HG03159 (cell line): ENCODE measurements at regions not wholly inside any gene's neighbourhood (a gene's known extent, or its start where the extent isn't known, plus 50 kb on each side); places are given as distances from the start of the nearest gene placed in this dataset.
A peak's percentile ranks its signal among the peaks of the same experiment; 100 is the strongest.

Experiments
- ATAC-seq: cut with Tn5 transposase; IDR thresholded peaks from one replicate; pipeline ENCODE4 v1.9.1; 2021; ENCODE audit warnings: mild to moderate bottlenecking, moderate library complexity; ENCODE audit not compliant: unreplicated experiment

DNA sequence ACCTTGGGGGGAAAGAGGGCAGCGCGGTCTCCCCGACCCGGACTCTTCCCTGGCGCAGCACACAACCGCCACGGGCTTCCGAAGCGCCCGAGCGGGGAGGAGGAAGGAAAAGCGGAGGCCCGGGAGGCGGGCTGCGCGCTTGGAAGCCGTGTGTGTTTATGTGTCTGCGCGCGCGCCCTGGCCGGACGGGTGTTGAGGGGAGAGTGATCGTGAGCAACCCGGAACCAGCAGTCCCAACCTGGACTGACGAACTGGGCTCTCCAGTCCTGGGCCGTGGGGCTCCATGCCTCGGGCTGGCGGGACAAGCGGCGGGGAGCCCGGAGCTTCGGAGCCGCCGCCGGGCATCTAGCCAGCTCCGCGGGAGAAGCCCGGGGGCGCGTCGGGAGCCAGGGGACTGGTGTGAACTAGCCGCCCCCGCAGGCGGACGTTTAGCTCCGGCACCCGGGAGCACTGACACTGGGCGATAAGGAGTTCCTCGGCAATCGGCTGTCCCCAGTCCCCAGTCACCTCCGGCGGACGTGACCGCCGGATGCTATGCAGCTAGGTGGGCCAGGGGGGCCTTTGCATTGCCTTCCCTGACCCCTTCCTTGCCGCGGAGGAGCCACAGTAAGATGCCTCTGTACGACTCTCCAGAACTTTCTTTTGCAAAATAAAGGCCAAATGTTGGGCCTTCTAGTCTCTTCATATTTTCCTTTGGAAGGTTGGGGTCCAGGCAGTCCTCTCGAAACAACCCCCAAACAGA, 74.8 kb upstream of the BCOR start:
- no peak for ATAC-seq

DNA sequence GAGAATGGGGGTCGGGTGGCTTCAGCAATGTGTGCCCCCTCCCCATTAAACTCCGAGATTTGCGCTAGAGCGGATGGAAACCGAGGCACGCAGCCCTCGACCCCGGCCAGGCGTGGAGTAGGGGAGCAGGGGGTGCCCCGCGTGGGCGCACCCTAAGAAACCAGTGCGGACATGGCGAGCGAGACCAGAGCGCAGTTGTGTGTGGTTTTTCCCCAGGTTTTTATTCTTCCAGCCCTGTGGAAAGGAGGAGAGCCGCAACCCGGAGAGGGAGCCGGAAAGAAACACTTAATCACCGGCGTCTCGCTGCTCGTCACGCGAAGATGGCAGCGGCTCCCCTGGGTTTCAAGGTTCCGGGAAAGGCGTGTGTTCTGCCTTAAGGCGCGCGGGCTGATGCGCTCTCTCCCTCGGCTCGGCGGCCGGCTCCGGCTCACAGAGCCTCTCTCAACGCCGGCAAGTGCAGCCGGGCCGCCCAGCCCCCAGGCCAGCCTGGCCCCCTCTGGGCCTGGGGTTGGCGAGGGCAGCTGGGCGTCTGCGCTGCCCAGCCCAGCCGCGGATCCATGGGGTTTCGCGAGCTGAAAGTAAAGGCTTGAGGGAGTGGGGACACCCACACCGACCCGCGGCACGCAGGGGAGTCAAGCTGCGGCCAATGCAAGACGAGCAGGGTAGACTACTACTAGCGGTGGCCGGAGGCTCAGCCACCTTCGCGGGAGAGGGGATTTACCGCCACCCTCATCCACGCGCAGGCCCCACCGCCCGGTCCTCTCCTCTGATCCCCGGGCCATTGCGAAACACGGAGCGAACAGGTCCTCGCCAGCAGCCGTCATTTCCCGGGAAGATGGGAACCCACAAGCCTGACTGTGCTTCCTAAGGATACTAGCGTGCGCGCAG, 74.0 kb upstream of the BCOR start:
- ATAC-seq = no peak

DNA sequence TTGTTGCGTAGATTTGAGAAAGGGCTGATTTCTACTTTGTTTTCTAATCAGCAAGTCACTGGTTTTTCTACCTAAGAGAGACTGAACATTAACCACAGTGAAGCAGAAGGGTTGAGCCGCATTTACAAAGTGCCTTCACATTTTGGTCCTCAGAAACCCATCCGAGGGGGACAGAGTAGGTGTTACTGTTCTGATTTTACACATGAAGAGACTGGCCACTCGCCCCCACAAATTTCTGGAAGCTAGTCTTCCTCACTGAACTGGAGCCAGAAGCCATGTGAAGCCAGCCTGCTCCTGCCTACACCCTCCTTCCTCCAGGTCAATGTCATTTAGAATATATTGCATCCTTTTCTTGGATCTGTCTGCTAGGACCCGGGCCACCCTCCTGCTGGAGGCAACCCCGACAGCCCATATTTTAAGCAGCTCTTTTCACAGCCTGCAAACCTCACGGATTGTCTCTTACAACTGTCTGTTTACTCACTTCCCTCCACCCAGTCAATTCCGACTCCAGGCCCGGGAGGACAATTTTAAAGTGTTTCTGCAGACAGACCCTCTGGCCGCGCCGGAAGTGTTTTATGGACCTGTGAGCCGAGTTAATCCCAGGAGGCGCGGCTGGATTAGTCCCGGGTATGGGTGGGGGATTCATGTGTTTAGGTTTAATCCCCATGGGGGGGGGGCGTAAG, 73.2 kb upstream of the BCOR start:
- ATAC-seq = no peak

DNA sequence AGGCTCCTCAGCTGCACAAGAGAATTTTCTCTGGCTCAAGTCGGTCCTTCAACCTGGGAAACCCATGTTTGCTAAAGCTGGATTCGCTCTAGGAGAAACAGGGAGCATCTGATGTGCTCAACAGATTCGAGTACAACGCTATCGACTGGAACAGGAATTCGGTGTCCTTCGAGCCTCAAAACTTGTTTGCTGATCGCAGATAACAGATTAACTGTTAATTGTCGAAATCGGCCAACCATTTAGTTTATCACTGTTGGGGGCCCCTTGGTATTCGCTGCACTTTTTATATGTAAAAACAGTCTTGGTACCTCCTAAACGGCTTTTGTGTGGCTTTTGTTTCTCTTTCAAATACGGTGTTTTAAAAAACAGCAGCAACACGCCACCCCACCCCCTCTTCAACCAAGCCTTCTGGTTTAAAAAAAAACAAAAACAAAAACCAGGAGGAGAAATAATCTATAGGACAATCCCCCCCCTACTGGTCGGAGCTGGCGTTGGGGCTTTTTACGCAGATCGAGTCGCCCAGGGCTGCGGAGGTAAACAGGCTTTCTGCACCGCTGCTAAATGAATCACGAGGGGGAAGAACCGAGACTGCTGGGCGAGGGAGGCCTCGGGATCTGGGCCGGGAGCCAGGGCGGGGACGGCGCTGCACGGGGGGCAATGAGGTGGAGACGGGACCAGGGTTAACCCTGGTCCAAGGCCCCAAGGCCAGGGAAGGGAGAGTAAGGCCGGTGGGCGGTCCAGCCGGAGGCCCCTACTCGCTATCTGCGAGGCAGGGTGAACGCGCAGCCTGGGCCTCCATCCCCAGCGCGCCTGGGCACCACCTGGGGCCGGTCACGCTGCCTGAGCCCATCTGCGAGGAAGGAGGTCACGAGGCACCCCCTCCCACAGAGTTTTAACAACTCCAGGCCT, 71.7 kb upstream of the BCOR start:
- ATAC-seq = peak; percentile 43

DNA sequence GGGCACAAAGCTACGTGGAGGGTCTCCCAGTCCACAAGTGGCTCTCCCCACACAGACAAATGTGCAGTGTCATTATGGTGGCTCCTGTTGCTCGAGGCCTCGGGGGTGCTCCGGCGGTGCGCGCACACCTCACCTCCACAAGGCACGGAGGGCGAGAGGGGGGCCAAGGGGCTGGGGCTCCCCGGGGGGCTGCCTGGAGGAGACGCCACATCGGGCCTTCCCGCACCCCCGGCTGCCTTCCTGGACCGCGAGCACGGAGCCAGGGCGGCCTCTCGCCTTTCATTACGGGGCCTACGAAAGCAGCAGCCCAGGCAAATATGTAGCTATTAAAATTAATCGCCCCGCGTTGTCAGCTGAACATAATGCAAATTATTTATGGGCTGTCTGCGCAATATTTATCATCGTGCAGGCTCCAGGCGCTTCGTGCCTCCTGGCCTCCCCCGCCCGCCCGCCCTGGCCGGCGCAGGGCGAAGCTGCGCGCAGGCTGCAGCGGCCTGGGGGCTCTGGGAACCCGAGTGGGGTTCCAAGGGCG, 70.8 kb upstream of the BCOR start:
- no peak for ATAC-seq

DNA sequence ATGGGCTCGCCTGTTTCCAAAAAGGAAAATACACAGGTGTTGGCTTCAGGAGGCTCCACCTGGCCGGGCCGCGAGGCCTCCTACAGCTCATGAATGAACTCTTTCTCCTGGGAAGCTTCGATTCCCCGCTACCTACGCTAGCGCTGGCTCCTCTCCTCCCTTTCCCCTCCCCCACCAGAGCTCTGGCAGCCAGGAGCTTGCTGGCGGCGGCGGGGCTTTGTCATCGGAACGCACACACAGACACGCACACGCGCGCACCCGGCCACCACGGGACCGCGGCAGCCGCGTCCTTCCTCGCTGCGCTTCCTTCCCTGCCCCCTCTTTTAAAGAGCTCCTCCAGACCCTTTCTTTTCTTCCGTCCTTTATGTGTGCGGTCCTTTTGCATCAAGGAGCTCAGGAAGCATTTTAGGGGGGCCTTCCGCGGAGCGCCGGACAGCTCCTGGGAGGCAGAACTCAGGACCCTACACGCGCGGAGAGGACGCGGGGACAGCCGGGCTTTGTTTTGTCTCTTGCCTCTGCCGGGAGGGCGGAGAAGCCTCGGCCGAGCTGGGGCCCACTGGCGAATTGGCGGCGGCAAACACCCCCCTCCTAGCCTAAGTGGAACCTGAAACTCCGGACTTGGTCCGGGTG, 70.2 kb upstream of the BCOR start:
- no peak for ATAC-seq

DNA sequence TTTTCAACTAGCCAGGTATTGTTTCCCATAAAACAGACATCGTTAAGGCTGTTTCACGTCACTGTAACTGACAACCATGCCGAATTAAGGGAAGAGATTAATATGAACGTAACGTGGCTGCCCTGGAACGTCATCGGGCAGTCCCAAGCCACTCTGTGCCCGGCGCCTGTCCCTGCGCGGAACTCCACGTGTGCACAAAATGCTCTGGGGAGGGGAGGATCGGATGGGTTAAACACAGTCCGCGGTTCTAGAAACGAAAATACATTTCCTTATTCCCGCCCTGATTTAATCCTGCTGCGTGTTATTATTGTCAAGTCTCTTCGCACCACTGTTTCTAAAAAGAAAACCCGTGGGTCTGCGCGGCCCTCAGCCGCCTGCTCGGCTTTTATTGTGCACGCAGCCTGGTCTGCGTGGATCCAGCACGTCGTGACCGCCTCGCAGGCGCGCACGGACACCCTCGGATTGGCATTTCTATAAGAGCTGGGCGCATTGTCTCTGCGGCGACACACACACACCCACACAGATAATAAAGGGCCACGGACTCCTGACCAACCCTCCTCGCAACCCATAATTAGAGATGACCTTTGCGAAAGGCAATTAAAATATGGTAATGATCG, 69.6 kb upstream of the BCOR start:
- ATAC-seq = no peak

DNA sequence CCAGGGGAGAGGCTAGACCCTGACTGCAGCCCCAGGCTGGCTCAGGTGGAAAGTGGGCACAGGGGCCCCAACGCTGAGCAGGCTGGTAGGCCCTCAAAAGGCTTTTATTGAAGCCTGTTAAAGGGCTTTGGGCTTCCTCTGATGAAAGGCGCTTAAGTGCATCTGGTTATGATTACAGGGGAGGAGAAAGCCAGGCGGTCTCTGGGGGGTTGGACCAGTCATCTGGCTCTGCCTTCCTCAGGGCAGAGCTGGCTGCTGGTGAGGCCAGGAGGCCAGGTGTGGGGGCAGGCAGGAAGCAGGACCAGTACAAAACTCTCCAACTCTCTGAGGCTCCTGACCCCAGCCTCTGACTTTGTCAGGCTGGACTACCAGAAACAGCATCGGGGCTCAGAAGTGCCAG, 68.8 kb upstream of the BCOR start:
- no peak for ATAC-seq

DNA sequence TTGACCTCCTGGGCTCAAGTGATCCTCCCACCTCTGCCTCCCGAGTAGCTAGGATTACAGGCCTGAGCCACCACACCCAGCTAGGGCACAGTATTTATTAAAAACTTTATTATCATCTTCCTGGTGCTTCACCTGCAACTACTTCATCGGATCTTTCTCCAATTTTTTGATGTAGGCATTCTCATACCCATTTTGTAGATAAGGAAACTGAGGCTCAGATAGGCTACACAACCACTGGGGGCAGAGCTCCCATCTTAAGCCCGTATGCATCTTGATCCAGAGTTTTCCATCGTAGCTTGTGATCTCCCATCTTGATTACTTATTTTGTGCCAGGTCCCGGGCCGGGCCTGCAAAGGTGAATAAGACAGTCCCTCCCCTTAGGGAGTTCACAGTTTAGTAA, 68.1 kb upstream of the BCOR start:
- no peak for ATAC-seq

DNA sequence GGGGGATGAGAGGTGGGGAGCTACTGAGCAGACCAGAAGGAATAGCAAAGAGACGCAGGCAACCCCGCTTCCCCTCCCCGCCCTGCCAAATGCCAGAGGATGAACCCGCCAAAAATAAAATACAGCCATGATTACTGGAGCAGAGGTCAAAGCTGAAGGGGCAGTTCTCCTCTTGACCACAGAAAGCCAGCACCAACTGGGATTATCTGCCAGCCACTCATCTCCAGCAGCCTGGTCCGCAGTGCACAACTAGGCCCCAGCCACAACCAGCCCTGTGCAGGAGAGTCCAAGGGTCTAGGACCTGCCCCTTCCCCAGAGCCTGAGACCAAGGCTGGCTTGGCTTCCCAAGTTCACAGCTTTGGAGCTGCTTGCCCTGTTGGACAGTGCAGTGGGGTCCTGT, 67.4 kb upstream of the BCOR start:
- no peak for ATAC-seq

DNA sequence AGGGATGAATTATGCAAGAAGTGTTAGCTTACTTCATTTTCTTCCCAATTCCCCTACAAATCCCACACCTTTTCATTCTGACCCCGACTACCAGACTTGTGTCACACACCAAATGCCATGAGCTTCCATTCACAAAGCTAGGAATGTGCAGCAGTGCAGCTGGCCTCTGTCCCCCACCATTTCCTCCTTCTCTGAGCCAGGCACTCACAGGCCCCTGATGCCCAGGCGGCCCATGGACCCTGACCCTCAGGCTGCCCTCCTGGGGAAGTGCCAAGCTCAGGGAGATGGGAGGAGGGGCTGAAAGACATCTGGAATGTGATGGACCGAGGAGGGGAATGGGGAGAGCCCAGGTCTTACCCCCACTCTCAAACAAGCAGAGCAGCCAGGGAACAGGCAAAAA, 67.0 kb upstream of the BCOR start:
- no peak for ATAC-seq

DNA sequence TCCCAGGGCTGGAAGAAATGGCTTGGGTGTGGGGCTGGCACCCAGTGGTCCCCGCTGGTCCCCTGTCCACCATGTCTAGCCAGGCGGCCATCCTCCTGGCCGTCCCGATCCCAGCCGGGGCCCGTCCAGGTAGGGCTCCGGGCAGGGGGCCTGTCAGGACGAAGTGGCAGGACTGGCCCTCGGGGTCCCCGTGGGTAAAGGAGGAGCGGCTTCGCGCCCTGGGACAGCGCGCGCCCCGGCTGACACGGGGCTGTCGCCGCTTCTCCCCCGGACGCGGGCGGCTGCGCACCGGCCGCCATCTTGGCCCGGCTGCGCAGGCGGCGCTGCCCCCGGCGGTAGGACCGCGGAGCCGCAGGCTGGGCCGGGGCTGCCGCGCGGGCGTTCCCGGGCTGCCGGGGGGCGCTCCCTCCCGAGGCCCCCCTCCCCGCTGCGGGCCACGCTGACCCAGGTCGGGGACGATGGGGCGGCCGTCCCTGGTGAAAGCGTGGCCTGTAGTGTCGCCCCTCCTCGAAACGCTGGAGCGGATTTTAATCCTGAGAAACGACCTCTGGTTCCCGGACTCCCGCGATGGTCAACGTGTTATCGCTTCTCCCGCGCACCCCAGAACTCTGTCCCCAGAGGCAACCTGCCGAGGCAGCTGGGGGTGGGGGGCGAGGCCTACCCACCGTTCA, 60.4 kb upstream of the BCOR start:
- no peak for ATAC-seq

DNA sequence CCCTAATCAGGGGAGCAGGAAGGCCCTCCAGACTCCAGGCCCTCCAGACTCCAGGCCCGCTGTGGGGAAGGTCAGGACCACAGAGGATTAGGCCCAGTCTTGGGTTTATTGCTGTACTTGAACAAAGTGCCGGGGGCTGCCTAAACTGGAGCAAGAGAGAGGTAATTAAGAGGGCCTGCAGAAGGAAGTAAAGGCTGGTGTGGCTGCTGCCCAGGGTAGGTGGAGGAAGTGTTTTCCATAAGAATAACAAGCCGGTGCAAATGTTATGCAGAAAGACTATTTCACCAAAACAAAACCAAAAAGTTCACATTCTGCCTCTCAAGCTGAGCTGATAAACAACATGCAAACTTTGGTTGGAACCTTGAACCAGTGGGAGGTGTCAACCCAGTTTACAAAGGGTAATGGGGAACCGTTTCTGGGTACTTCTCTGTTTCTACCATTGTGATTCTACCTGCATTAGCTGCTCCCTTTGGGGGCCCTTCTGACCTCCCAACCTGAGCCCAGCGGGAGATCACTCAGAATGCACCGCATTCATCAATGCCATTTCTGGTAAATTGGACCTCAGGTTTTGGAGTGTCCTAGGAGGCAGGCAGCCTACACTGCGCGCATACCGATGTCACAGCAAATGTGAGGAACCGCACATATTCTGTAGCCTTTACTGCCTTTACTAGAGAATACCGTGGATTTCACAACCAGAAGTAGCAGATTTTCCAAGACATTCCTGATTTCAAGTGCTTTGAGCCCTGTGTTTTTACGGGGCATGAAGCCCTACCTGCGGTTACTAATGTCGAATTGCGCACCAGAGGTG, 59.7 kb upstream of the BCOR start:
- ATAC-seq = no peak

DNA sequence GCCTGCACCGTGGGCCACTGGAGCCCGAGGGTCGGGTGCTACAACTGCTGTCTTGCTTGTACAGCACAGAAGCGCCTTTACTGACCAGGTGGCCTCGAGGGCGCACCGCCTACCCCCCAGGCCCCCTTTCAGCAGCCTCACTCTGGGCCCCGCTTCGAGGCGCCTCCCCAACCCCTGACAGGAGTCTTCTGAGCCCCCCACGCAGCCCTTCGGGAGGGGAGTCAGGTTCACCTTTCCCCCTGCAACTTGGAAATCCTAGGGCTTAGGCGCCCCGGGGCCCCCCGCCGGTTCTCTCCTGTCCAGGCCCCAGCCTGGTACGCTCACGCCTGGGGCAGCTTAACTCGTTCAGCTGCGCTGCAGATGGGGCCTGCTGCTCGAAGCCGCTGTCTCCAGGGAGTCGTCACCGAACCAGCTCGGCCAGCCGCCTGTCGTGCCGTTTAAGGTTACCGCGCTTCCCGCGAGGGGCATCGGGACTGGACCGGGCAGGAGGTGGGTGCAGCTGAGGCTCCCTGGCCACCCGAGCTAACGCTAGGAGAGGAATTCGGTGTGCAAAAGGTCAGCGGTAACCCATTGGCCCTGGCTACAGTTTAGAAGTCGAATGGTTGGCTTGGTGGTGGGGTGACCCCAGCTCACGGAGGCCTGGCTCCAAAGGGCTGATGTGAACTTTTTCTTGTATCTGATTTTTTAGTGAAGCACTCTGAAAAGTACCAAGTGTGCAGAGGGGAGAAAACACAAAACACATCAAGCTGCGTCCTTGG, 58.9 kb upstream of the BCOR start:
- no peak for ATAC-seq

DNA sequence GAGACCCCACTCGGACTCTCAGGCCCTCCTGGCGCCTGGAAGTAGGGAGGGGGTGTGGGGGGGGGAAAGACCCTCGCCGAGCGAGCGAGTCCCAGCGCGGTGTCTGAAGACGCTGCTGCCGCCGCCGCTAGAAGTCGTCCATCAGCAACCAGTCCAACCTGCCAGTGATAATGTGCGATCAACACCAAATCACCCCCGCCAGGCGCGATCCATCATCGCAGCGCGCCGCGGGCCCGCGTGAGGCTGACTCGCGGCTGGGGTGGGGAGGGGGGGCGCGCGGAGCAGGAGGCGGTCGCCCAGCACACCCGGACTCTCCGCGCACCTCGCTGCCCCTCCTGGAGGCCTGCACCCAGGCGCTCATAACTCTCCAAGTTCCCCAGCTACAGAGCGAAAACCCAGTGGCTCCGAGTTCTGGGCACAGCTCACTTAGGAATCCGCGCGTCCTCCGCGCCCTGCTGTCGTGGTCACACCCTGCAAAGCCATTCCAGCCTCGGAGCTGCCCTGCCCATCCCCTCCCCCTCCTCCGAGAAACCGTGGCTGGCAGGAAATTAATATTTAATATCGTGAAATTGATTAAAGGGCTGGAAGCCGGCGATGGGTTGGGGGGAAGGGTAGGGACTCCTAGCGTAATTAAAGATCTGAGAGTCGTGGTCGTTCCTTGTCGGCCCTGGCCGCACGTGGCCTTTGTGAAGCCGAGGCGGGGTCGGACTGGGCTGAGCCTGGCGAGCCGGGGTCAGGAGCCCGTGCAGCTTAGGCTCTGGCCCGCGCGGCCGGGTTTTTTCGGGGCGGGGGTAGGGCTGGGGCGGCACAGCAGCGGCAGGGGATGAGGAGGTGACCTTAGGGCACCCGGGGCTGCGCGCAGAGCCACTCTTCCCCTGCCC, 58.1 kb upstream of the BCOR start:
- ATAC-seq = no peak

DNA sequence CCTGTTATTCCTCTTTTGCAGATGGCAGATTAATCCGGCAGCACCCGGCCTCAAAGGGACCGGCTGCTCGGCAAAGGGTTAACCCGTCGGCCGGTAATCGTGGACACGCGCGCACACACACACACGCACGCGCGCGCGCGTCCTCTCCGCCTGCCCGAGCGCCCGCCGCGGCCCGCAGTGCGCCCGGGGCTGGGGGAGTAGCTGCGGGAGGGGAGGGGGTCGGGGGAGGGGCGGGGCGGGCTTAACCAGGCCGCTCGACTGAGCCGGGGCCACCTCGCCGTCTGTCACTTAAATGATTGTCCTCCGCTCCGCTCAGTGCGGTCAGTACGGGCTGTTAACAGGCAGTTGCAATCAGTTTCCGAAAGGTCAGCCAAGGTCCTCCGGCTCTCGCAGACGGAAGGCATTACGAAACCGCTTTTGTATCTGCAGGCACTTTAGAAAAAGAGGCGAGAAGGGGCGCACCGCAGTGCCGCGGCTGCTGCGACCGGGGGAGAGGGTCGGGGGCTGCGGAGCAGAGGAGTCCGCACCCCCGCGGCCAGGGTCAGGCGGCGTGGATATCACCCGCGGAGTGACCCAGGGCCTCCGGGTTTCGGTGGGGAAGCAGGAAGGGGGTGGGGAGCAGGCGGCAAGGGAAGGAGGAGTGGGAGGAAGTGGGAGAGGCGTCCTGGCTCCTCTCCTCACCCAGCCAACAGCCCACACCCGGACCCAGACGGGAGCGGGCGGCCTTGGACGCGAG, 57.3 kb upstream of the BCOR start:
- ATAC-seq = no peak
